HPDE6-E6E7 (cell line): ENCODE measurements at regions not wholly inside any gene's neighbourhood (a gene's known extent, or its start where the extent isn't known, plus 50 kb on each side); places are given as distances from the start of the nearest gene placed in this dataset.

Source experiments
- DNase-seq: peaks from one replicate; pipeline ENCODE4 v3.0.0; 2011; ENCODE audit warnings: missing footprints; ENCODE audit errors: extremely low spot score

DNA sequence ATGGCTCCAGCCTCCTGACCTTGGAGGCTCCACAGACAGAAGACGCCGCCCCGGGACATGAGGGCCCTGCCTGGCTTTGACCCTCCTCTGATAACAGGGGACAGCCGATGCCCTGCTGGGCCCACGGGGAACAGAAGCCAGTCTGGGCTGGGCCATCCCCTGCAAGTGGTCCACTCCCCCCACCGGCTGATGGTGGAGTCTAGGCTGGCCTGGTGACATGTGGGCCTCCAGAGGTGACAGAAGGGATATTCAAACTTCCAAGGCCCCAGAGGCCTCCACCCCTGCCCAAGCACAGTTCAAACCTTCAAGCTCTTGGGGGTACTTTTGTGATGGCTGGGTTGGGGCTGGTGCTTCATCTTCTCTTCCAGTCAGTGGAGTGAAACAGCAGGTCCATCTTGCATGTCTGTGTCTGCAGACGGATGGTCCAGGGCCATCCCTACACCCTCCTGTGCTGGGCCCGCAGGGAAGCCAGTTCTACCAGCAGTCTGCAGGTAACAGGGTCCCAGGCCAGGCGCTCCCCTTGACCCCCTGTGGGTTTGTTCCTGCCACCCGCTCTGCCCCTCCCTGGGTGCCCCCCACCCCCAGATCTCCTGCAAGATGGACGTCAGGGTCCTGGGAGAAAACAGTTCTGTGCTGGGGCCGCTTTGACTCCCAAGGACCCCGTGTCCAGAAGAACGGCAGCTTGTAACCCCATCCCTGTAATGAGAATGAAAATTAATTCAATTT is 929.9 kb downstream of the BRD1 start:
- DNase-seq, result no peak

DNA sequence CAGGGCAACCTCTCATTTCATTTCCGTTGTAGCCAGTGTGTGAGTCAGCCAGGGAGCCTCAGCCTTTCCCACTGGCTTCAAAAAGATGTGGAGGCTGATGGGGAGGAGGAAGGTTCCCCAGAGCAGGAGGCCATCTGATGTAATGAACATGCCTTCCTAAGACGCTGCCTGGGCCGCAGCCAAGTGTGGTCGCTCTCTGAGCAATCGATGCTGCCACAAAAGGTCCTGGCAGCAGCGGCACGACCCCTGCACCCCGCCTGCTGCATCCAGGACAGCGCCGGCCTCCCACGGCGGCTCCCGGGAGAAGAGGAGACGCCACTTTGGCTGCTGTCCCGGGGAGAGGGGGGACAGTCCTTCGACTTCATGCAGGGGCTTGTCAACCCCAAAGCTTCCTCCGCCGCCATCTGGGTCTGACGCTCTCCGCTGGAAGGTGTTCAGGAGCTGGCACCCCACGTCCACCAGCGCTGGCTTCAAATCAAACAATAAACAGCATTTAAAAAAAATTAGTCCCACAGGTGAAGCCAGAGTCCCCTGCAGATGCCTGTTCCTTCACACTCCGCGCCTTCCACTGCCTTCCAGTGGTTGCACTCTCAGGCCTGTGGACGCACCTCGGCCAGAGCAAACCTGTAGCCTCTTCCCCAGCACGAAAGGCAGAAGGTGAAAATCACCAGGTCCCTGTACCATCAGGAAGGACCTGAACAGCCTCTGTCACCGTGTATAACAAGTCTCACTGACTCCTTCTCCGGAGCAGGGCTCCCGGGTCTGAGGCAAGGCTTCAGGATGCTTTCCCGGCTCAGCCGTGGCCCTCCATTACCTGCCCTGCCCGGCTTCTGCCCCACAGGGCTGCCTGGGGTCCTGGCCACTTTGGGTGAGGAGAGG is 930.7 kb downstream of the BRD1 start:
- DNase-seq, result no peak

DNA sequence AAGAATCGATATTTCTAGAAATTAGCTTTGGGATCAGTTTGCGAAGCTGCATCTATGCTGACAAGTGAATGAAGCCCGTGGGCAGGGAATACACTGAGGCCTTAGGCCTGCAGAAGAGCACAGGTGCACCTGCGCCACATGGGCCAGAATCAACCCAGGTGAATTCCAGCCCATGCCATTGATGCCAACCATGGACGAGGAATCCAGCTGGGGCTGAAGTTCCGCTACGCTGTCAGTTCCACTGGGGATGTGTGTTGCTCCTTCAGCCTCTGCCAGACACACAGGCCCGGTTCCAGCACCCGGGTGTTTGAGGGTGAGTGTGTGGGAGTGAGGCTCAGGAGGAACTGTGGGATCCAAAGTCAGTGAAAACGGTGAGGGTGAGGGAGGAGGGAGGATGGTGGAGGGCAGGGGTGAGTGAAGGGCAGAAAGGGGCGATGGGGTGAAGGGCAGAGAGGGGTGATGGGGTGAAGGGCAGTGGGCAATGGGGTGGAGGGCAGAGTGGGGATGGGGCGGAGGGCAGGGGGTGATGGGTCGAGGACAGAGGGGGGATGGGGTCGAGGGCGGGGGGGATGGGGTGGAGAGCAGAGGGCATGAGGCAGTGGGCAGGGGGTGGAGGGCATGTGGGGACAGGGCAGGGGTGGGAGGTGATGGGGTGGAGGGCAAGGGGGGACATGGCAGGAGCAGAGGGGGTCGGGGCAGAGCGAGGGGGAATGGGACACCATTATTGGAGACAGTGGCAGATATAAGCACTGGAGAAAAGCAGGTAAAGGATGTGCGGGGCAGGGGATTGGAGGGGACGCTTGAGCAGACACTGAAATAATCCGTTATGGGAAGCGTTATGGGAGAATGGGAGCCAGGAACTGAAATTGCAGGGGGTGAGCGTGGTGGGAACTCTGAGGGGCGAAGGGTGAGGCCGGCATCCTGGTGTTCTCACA is 931.6 kb downstream of the BRD1 start:
- no peak for DNase-seq

DNA sequence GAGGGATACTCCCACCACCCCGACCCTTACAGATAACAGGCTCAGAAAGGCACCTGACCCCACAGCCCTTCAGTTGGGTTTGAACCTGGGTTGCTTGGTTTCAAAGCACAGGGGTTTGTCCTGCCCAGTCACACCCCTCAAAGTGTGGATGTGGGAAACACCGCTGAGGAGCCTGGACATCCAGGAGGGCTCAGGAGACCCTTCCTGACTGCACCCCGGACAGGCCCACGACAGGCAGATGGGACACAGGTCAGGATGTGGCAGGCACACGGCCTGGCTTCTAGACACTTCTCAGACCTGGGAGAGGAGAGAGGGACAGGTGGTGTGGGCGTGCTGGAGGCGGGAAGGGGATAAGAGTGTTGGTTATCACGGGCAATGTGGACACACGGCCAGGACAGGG is 932.3 kb downstream of the BRD1 start:
- no peak for DNase-seq

DNA sequence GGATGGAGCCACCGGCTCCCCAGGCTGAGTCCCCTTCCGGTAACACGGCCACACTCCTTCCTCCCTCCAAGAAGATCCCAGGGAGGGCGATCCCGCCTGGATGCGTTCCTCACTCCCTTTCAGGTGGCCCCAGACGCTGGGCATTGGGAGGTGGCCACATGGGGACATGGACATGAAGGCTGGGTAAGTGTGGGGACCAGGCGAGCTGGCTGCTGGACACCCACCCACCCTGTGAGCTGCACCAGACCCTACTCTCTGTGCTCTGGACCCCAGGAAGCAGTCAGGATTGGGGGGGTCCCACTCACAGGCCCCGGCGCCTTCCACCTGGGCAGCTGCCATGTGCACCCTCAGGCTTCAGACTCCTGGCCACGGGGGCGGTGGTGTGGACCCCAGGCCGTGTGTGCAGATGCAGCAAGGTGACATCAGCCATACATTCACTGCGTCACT is 932.8 kb downstream of the BRD1 start:
- no peak for DNase-seq

DNA sequence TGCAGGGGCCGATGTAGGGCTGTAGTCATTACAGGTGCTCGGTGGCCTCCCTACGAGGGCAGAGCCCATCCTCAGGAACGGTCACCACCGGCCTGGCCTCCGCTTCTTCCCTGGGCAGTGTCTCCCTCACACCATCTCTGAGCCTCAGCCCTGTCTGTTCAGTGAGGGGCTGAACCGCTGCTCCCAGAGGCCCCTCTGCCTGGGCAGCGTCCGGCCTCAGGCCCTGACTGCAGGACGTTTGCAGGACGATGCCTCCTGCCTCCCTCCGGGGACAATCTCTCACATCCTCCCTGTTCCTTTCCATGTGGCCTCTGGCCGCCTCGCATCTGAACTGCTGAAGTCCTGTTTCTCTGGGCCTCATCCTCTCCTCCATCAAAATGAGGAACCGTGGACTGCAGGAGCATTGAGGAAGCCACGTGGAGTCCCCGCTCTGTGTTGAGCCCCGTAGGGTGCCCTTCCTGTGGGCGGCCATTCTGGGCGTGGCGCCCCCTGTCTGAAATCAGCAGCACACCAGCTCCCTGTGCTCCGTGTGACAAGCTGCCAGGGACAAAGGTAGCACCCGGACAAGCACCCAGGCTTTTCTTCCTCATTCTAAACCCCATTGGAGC is 933.5 kb downstream of the BRD1 start:
- DNase-seq, result no peak

DNA sequence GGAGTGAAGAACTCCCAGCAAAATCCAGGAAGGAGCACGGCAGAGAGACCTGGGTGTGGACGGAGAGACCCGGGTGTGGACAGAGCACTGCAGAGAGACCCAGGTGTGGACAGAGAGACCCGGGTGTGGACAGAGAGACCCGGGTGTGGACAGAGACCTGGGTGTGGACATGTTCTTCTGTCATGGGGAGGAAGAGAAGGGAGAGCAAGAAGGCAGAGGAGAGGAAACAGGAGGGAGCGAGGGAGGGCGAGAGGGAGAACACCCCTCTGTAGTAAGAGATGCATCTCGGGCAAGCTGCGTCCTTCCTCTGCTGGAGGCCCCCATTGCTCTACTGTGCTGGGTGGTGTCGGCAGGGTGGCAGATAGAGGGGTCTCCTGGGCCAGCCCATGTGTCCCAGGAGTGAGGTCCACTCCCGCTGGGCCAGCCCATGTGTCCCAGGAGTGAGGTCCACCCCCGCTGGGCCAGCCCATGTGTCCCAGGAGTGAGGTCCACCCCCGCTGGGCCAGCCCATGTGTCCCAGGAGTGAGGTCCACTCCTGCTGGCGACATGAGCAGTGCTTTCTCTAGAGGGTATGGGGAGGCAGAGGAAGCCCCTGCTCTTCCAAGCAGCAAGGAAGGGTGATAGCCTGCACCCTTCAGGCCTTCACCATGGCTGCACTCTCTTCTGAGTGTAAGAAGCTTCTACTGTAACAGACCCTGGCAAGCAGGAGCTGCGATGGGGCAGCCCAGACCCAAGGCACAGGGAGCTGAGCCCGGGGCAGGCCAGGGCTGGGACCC is 934.2 kb downstream of the BRD1 start:
- no peak for DNase-seq

DNA sequence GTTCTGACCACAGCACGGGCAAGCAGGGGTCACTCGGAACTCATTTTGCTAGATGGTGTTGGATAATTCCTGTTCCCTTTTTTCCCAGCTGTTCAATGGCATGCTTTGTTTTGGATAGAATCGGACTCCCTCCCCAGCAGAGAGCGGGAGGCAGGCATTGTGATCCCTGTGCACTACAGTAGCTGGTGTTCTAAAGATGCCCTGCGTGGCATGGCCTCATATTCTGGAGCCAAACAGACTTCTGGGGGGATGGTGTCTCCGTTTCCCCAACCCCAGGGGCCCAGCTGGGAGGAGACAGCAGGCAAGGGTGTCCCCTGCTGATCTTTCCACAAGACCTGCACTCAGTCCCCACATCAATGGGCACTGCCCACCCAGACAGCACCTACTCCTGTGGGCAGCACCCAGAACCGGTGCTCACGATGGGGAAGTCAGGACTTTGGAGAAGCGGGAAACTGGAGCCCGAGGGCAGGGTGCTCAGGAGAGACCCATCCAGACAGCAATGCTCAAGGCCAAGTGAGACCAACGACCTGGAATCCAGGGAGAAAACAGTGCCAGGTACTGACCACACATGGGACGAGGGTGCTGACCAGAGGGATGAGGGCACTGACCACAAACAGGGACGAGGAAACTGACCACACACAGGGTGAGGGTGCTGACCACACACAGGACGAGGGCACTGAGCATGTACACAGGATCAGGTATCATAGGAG is 934.9 kb downstream of the BRD1 start:
- DNase-seq, result no peak

DNA sequence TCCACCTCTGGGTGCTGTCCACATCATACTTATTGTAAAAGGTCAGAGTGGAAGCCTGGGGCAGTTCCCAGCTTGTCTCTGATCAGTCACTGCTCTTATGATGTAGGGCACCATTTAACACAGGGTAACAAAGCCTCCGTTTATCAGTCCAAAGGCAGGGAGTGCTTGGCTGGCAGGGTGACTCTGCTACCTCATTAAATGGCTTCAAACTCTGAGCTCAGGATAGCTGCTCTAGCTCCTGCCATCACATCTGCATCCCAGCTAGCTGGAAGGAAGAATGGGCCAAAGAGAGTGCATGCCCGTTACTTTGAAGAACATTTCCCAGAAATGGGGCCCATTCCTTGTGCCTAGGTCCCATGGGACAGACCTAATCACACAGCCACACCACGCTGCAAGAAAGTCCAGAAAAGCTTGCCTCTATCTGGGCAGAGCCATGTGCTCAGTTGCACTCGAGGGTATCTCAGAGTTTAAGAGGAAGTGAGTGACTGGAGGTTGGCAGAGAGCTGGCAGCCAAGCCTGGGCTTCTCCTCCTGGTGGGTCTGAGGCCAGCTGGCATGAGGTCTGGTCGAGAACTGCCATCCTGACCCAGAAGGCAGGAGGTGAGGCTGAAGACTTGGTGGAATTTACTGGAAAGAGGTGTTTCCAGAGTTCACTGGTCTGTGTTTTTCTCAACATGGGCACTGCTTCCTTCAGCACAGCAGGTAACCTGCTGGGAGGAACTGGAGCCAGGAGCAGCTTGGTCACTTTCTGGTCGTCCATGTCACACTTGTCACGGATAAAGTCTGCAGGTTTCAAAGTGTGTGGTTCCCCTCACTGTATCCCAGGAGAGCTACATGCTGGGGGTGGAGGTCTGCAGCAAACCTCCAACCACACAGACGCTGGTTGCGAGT is 935.7 kb downstream of the BRD1 start:
- no peak for DNase-seq

DNA sequence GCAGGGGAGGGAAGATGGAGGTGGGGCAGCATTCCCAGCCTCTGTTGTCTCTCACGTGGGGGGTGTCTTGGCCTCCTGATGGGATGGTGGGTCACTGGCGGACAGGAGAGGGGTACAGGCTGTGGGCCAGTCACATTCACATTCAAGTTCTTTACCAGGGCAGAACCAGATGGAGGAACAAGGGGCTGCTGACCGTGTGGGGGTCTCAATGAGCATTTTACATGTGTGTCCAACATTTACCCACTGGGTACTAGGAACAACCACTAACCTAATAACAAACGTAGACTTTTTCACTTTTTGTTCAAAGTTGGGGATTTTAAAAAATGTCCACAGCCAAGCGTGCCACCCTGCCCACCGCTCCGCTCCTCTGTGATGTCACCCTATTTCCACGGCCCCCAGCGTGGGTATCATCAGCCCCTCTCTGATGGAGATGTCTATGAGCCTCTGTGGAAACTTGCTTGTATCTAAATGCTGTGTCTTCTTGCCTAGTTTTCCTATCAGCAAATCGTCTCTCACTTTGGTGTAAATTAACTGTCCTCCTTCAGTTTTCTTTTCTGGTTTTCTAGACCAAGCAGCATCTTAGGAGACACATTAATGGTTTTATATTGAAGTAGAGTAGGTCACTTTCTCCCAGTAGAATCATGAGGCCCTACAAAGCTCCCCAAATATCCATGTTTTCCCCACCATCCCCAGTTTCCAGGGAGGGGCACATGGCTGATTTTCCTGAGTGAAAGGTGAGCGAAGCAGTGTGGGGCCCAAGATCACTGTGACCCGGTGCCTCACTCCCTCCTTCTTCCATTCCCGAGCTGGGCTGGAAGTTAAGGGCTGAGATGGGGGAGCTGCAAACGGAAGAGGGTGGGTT is 936.7 kb downstream of the BRD1 start:
- no peak for DNase-seq

DNA sequence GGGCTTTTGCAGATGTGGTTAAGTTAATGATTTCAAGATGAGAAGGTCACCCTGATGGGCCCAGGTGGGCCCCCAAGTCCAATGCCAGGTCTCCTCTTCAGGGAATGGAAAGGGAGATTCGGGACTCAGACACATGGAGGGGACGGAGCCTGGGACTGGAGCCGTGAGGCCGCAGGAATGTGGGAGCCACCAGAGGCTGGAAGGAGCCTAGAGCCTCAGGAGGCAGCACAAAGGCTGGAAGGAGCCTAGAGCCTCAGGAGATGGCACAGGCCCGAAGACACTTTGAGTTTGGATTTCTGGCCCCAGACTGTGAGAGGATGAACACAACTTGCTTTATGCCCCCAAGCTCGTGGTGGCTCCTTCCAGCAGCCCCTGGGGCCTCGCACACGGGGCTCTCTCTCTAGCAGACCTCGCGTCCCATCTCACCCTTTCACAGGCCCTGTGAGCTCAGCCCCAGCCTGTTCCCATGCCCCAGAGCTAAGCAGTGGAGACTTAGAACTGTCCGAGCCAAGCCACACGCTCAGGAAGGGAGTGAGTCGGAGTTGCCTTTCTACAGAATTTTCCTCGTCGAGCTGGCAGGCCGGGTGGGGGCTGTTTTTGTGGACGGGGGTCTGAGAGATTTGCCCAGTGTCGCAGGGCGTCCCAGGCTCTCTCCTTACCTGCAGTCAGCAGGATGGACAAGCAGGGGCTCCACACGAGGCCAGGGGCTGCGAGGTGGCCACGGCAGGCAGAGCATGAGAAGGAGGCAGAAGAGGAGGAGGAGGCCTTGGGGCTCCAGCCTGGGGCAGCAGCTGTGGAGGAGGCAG is 937.6 kb downstream of the BRD1 start:
- no peak for DNase-seq

DNA sequence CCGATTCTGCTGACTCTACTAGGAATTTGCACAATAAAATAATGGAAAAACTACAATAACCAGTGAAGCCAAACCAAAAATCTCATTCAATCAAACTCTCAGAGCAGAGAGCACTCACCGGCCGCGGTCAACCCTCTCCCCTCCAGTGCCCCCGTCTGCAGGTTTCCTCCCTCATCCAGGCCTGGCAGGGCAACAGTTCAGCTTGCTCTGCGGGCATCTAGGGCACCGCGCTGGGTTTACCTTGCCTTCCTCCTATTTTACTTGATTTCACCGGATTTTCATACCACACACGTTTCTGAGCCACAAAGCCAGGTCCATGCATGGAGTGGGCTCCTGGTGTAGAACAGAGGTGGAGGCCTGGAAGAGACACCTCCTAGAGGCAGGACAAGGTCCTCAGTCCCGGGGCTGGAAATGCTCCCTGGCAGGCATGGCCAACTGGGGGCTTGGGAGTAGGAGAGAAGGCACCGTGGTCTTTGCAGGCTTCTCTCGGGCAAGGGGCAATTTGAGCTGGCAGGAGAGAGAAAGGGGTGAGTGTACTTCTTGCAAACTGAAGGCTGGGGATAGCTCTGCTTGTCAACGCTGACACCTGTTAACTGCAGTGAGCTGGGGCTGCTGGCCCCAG is 938.4 kb downstream of the BRD1 start:
- DNase-seq, result no peak

DNA sequence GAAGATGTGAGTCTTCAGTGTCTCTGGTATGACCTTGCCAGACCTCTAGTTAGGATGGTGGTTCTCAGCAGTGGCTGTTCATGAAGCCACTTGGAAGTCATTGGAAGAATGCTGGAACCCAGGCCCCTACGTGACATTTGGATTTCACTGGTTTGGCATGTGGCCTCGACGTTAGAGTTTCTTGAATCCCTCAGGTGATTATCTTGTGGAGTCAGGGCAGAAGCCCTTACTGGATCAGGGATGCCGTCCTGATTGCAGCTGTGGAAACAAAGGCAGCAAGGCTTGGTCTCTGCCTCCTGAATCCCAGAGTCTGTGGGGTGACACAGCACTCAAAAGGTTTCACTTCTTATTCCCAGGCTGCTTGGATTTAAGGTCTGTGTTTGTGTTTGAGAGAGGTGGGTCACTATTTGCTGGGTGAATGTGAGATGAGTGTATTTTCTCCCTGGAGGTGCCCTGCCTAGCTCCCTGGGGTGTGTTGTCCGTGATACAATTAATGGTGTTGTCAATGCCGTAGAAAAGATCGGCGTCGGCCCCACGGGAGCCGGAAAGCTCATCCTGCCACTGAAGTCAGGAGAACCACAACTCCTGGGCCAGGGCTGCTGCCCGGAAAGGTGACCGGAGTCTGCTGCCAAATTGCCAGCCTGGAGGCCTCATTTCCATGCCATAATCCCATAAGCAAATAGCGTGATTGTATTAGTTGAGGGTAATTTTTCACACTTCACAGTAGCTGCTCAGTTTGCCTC is 939.0 kb downstream of the BRD1 start:
- DNase-seq, result no peak

DNA sequence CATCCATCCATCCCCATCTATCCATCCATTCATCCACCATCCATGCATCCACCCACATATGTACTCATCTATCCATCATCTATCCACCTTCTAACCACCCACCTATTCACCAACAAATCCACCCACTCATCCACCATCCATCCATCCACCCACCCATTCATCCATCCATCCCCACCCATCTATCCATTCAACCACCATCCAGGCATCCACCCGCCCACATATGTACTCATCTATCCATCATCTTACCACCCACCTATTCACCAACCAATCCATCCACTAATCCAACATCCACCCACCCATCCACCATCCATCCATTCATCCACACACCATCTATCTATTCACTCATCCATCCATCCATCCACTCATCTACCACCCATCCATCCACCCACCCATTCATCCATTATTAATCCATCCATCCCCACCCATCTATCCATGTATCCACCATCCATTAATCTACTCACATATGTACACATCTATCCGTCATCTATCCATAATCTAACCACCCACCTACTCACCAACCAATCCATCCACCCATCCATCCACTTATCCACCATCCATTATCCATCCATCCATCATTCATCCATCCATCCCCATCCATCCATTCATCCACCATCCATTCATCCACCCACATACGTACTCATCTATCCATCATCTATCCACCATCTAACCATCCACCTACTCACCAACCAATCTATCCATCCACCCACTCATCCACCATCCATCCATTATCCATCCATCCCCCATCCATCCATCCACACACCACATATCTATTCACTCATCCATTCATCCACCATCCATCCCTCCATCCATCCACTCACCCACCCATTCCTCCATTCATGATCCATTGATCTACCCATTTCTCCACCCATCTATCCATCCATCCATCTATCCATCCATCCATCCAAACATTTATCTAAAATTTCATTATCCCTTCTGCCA is 940.0 kb downstream of the BRD1 start:
- no peak for DNase-seq
